HG02642 (cell line): ENCODE measurements at regions not wholly inside any gene's neighbourhood (a gene's known extent, or its start where the extent isn't known, plus 50 kb on each side); places are given as distances from the start of the nearest gene placed in this dataset.

Experiments
- ATAC-seq: cut with Tn5 transposase; IDR thresholded peaks from one replicate; pipeline ENCODE4 v1.9.1; 2021; ENCODE audit warnings: mild to moderate bottlenecking; ENCODE audit not compliant: unreplicated experiment, poor library complexity

GRCh38 chr2:2859732-2860131 is 517.9 kb downstream of the EIPR1 start:
- ATAC-seq = no peak

DNA sequence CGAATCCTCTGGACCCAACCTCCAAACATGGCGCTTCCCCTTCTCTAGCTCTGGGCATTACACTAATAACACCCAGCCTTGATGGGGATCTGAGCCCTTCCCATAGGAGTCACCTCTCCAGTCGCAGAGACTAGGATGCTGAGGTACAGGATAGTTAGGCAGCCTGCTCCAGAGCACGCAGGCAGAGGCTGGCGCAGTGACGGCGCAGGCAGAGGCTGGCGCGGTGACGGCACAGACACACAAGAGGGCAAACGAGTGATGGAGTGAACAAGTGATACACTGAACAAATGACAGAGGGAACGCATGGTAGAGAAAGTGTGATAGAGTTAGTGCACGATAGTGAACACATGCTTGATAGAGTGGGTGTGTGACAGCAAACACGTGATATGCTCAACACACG is 518.5 kb downstream of the EIPR1 start:
- no peak for ATAC-seq

- no peak for ATAC-seq
These were observed 520.7 kb downstream of the EIPR1 start for GRCh38 chr2:2856723-2857415.

- ATAC-seq = no peak
These were observed 522.3 kb downstream of the EIPR1 start for GRCh38 chr2:2855297-2855696.

- no peak for ATAC-seq
These were observed 522.3 kb upstream of the MYT1L start for GRCh38 chr2:2853346-2853745.

DNA sequence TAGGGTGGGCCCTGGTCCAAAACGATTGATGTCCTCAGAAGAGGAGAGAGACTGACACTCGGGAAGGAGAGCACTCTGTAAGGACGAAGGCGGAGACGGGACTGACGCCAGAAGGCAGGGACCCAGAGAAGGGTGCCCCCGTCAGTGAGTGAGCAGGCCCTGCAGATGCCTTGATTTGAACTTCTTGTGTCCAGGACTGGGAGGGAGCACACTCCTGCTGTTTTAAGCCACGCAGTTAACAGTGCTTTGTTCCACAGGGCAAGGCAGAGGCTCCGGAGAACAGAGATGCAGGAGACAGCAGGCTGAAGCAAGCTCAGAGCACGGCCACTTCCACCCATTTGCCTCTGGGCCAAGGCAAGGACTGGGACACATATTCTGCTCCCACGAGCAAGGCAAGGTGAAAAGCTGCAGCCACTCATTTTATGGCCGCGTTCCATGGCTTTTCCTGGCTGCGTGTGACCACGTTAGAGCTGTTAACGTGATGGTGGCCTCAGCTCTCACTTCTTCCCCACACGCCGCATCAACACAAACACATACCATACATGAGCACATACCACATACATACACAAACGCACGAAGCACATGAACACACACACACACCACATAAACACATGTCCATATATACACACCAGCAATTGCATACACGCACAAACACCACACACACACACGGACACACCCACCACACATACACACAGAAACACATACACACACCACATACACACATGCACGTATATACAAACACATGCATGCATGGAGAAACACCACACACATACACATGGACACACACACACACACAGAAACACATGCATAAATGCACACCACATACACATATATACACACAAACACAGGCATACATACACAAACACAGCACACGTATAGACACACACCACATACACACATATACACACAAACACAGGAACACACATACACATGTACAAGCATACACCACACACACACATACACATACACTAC is 521.0 kb upstream of the MYT1L start:
- ATAC-seq = no peak

- no peak for ATAC-seq
These were observed 520.2 kb upstream of the MYT1L start for GRCh38 chr2:2851316-2851715.

GRCh38 chr2:2850859-2851258 is 519.8 kb upstream of the MYT1L start:
- ATAC-seq = no peak

DNA sequence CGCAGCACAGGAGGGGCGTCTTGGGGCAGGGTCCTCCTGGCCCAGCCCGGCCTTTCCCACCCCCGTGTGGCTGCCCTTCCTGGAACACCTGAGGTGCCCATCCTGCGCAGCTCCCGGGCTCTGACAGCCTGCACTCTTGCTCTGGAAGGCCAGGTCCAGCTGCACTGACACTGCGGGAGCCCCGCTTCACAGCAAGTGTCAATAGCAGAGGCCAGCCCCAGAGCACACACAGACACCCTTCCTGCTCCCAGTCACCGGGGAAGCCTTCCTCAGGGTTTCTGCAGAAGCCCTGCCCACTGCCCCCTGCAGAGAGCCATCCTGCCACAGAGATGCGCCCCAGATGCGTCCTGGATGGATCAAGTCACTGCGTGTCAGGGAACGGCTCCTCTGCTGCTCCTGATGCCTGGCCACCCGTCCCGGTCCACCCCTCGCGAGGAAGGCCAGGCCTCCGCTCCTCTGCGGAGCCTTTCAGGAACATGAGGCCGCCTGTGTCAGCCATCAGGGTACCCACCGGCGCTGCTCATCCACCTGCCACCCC is 519.2 kb upstream of the MYT1L start:
- no peak for ATAC-seq

DNA sequence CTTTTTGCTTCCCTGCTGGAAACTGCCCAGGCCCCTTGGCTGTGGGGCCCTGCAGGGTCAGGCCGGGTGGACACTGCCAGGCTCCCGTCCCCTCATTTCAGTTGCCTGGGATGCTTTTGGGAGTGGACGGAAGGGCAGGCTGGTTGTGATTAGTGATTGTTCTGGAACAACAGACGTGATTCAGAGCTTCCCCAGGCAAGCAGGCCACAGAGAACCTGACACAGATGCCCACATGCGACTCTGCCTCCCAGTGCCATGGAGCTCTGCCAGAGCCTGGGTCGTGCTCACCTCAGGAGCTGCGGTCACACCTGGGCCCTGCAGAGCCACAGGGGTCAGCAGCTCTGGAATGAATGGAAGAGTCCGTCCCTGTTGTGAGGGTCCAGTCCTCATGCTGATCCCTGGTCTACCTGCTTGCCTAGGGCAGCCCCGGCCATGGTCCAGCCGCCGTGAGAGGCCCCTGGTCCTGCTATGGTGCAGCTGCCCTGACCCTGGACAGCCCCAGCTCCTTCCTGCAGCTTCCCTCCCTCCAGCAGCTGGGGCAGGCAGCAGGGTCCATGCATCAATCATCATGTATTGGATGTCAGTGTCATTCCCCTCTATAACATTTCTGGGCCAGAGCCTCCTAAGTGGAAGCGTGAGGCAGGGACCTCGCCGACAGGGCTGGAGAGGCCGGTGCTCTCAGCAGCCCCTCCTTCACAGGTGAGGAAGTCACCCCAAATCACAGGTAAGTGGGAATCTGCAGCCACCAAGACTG is 518.6 kb upstream of the MYT1L start:
- no peak for ATAC-seq

GRCh38 chr2:2848621-2849333 is 517.7 kb upstream of the MYT1L start:
- no peak for ATAC-seq

GRCh38 chr2:2848198-2848597 is 517.1 kb upstream of the MYT1L start:
- no peak for ATAC-seq

GRCh38 chr2:2847209-2847676 is 516.2 kb upstream of the MYT1L start:
- no peak for ATAC-seq

GRCh38 chr2:2846332-2847208 is 515.5 kb upstream of the MYT1L start:
- ATAC-seq = no peak

GRCh38 chr2:2845806-2846315 is 514.8 kb upstream of the MYT1L start:
- ATAC-seq = no peak

DNA sequence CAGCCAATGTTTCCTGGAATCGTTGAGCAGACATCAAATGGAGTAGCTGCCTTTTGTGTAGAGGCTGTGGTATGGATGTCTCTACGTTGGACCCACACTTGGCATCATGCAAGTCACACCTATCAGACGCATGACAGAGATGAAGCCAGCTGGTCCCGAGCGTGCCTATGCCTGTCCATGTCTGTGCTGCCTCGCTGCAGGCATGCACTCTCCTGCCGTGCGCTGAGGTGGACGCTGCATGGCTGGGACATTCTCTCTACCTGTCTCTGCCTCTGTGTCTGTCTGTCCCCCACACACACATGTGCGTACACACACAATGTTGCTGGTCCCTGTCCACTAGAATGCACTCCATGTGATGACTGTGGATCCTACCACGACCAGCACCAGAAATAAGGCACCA is 514.2 kb upstream of the MYT1L start:
- ATAC-seq = no peak

GRCh38 chr2:2843969-2844548 is 513.0 kb upstream of the MYT1L start:
- ATAC-seq = no peak

- no peak for ATAC-seq
These were observed 511.4 kb upstream of the MYT1L start for GRCh38 chr2:2842466-2842865.
